HG03442 (cell line): ENCODE measurements at regions not wholly inside any gene's neighbourhood (a gene's known extent, or its start where the extent isn't known, plus 50 kb on each side); places are given as distances from the start of the nearest gene placed in this dataset.
"Not testable (repeated sequence)": the region's sequence is repeated elsewhere in the genome, so short reads cannot be mapped to it uniquely, and the experiment has no call there.

Experiments used
- ATAC-seq: cut with Tn5 transposase; IDR thresholded peaks from one replicate; pipeline ENCODE4 v1.9.1; 2021; ENCODE audit warnings: mild to moderate bottlenecking, moderate library complexity; ENCODE audit not compliant: unreplicated experiment

DNA sequence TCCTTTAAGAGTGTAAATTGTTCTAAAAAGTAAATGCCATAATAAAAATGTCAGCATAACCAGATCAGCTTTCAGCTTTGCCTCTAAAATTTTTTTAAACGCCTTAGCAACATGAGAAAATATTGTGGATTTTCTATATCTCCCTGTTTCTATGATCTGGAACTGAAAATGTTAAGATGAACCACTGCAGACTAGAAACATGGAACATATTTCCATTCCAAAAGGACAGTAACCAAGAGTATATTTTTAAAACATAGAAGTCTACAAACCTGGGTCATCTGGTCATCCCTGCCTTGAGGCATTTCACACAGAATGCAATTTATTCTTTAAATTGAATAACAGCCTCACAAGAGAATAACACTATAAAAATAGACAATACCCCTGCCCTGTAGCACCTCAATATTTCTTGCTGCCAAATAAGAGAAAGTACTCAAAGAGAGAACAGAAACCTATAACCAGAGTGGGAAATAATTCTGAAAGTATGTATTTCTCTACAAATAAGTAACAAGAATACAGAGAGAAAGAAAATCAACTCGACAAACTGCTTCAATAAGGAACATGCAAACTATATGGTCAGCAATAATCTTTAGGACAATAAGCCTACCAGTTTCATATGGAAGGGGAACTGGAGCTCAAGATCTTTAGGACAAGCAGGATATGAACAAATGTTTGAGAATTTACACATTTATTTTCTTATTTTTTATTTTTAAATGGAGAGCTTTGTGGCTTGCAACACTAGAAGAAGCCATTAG lies 949.0 kb downstream of the EPHA3 start:
- ATAC-seq = no peak

DNA sequence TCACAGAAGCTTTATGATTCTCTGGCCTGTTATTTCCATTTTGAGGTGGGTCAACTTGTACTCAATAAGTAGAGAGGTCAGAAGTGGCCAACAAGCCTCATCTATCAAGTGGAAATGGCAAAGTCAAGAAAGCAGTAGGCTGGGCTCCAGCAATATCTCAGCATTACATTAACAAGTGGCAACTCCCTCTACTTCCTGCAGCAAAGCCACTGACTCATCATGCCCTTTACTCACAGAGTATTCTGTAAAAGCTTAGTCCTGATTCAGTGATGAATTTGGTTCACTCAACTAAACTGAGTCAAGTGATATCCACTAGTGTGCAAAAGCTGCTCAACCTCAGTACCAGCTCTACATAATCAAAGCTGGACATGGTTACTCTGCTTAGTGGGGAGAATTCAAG lies 954.6 kb downstream of the EPHA3 start:
- no peak for ATAC-seq

DNA sequence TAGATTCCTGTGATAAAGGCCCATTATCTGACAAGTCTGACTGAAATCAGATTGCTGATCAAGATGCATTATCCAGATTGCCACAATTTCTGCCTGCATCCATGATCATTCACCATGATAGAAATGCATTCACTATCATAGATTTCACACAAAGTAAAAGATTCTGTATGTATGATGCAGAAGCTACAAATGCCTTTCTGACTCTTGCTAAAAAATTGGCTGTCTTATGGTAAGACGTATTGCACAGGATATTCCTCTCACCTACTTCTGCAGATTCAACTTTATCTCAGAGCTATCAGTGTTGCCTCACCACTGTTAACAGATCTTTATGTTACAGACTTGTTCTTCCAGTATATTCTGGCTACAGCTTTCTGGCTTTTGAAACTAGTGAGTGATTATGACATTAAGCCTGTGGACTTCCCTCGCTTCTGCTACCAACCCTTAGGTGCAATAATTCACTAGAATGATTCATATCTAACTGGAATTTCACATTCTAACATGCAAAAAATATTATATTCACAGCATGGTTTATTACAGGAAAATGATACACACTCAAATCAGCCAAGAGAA lies 955.3 kb downstream of the EPHA3 start:
- no peak for ATAC-seq

DNA sequence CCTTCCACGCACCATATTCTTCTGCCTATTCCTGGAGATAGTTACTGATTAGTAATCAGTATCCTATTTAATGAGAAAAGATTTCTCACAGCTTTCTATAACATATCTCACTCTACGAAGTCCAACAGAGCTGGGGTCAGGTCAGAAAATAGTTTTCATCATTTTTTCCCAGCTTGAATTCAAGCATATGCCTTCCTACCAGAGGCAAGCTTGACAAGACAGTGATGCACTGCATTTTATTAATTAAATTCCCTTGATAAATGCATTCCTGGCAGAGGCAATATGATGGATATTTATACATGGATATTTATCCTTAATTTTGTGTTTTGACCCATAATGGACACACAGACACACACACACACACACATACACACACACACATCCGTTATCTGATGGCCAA lies 961.4 kb downstream of the EPHA3 start:
- no peak for ATAC-seq

DNA sequence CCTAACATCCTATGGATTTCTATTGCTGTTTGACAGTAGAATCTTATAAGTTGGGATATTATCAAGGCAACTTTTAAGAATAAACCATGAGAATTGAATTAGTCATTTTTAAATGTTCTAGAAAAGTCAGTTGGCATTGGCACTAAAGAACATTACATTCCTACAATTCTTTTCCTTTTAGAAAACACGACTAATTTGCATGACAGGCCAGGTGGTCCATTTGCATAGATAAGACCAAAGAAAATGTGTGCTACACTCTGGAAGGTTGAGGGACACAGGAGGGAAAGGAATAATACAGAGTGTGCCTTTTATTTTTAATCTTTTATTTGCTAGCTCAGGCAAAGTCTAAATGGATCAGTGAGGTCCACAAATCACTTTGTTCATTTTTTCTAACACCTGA lies 962.3 kb downstream of the EPHA3 start:
- ATAC-seq = no peak

- no peak for ATAC-seq
Observed at GRCh38 chr3:90076136-90076535, 968.7 kb downstream of the EPHA3 start.

GRCh38 chr3:90080988-90081387 lies 973.6 kb downstream of the EPHA3 start:
- ATAC-seq = no peak

DNA sequence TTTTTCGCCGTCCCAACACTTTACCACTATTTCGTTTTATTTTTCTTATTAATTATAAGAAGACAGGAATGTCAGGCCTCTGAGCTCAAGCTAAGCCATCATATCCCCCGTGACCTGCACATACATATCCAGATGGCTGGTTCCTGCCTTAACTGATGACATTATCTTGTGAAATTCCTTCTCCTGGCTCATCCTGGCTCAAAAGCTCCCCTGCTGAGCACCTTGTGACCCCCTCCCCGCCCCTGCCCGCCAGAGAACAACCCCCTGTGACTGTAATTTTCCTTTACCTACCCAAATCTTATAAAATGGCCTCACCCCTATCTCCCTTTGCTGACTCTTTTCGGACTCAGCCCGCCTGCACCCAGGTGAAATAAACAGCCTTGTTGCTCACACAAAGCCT lies 978.9 kb downstream of the EPHA3 start:
- ATAC-seq = not testable (repeated sequence)

DNA sequence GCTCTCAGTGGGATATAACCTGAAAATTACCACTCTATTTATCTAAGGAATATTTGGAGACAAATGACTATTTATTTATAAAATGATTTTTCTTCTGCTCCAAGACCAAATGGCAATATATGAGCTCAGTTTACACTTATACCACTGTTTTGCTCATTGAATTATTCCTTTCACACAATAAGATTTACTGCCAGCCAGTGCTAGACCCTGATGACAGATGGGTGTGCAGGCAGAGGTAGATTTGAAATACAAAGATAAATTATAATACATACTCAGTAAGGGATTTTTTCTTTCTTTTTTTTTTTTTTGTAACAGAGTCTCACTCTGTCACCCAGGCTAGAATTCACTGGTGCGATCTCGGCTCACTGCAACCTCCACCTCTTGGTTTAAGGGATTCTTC lies 980.3 kb downstream of the EPHA3 start:
- no peak for ATAC-seq

DNA sequence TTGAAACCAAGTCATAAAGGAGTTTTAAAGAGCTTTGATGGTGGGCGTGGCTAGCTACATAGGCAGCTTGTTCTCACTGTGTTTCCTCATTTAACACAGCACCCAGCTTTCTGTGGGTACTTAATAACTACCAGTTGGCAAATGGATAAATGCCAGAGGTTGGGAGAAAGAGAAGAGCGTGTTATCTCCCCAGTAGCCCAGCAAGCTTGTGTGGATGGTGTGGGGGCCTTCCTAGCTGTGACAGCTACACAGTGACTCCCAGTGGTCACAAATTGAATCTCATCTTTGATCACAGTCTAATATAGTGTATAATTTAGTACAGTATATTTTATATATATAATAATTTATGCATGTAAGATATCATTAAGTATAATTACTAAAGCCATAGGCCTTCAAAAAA lies 984.1 kb downstream of the EPHA3 start:
- peak; percentile 75 for ATAC-seq

GRCh38 chr3:90092994-90093393 lies 985.6 kb downstream of the EPHA3 start:
- no peak for ATAC-seq

DNA sequence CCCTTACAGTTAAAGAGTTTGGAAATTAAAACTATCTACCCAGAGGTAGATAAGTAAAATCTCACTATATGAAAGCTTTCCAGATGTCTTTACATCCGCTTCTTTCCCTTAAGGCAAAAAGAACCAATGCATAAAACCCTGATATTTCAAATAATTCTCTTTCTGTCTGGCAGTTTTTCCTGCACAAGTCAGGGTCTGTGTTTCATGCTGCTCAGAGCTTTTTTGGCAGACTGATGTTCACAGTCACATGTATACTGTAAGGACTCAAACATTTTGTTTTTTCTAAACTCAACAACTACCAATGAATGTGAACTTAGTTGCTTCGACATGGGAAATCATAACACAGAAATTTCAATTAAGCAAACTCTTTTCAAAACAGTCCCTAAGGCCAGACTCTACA lies 988.4 kb downstream of the EPHA3 start:
- ATAC-seq = no peak

DNA sequence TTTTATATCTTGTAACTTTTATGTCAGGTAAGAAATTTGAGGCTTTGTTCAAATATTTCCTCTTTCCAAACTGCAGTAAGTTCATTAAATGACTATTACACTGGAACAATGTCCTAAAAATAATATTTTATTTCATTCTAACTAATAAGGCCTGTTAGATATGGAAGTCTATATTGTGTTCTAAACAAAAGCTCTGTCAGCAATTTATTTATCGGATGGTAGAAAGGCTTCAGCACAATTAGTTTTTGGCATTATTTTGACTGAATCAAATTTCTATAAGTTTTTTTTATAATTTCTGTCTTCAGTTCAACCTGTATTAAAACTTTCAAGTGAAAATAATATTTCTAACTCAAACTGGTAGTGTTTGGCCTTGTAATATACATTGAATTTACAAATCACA lies 992.1 kb downstream of the EPHA3 start:
- no peak for ATAC-seq

- no peak for ATAC-seq
Observed at GRCh38 chr3:90102146-90102545, 994.7 kb downstream of the EPHA3 start.

DNA sequence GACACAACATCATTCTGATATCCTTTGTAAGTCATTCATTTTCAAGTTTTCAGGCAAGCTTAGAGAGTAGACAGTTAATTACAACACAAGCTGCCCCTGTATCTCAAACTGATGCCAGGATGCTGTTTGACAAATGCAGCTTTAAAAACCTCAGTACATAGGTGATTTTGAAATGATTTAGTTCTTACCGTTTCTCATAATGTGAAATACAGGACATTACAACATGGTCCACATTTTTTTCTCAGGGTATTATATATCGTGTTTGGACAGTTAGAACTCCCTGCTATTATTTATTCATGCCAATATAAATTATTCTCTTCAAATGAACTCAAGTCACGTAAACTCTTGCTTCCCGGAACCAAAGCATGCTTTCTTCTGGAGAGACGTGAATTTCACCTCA lies 1013.9 kb downstream of the EPHA3 start:
- ATAC-seq = no peak

- no peak for ATAC-seq
Observed at GRCh38 chr3:90128391-90128790, 1021.0 kb downstream of the EPHA3 start.

DNA sequence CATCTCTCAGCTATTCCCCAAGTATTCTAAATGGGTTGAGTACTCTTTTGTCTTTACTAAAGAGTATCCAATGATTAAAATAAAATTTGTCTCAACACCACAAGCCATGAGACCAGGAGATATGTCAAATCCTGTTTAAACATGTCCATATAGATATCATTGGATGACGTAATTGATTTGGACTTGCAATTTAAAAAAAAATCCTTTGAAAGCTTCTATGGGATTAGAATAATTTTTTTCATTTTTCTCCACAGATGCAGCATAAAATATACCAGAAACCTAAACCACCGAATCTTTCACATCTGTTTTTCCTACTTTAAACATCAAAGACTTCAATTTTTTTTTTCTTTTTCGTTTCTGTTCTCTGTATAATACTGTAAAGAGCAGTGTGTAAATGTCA lies 1022.3 kb downstream of the EPHA3 start:
- no peak for ATAC-seq

GRCh38 chr3:90132197-90132596 lies 1024.8 kb downstream of the EPHA3 start:
- no peak for ATAC-seq

- ATAC-seq = no peak
Observed at GRCh38 chr3:90134090-90134489, 1026.7 kb downstream of the EPHA3 start.

DNA sequence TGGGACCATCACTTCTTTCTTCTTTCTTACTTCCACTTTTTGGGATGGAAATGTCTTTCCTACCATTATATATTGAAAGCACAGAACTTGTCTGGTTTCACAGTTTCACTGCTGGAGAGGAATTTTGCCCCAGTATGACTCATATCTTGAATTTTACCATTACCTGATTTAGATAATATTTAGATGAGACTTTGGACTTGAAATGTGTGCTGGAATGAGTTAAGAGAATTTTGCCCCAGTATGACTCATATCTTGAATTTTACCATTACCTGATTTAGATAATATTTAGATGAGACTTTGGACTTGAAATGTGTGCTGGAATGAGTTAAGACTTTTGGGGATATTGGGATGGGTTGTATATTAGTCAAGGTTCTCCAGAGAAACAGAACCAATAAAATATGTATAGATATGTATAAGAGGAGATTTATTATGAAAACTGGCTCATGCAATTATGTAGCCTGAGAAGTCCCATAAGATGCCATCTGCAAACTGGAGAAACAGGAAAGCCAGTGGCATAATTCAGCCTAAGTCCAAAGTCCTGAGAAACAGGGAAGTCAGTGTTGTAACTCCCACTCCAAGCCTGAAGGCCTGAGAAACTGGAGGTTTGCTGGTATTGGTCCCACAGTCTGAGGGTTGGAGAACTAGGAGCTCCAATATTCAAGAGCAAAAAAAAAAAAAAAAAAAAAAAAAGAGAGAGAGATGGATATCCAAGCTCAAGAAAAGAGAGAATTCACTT lies 1029.2 kb downstream of the EPHA3 start:
- no peak for ATAC-seq

- no peak for ATAC-seq
Observed at GRCh38 chr3:90145094-90145860, 1037.9 kb downstream of the EPHA3 start.
